ENCODE measurements at regions not wholly inside any gene's neighbourhood (a gene's known extent, or its start where the extent isn't known, plus 50 kb on each side); places are given as distances from the start of the nearest gene placed in this dataset.
"Not testable (repeated sequence)": the region's sequence is repeated elsewhere in the genome, so short reads cannot be mapped to it uniquely, and the experiment has no call there.

DNA sequence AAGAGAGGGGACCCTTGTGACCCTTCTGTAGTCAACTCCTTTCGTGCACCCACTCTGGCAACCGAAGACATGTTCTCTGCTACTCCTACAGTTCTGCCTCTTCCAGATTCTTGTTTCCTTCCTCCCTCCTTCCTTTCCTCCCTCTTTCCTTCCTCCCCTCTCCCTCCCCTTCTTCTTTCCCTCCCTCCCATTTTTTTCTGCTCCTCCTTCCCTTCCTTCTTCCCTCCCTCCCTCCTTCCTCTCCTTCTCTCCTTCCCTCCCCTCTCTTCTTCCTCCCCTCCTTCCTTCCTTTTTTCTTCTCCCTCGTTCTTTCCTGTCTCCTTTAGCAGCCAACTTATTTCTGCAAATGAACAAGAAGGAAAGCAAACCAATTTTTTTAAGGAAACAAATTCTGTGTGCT is 111.5 kb downstream of the NPTX2 start:
- DNase-seq: no peak

DNA sequence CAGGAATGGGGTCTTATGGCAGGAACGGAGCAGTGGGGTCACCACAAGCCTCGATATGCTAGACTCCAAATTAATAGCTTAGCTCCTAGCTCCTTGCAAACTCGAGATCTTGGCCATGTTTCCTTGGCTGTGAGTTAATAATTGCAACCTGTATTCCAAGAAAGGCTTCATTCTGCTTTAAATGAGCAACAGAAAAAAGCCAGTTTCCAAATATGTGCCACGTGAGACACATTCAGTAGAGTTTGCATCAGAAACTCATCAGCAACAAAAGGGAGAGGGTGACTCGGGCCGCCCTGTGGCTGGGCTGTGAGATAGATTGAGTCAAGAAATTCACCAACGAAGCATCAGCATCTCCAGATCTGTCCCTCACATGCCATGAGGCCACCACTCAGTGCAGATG is 112.0 kb downstream of the NPTX2 start:
- no peak for DNase-seq

DNA sequence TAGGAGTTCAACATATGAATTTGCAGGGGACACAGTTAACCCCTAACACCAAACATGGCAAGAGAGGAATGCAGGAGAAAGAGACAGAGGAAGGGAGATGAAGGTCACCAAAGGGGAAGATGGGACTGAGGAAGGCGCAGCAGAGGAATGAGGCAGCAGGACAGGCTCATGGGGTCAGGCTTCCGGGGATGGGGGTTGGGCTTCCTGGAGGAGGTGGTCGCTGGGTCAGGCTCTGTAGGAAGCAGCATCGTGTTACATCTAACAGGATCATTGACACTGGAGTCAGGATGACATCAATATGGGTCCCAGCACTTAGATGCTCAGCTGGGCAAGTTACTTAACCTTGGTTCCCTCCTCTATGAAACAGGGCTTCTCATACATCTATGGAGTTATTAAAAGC is 113.2 kb downstream of the NPTX2 start:
- no peak for DNase-seq

DNA sequence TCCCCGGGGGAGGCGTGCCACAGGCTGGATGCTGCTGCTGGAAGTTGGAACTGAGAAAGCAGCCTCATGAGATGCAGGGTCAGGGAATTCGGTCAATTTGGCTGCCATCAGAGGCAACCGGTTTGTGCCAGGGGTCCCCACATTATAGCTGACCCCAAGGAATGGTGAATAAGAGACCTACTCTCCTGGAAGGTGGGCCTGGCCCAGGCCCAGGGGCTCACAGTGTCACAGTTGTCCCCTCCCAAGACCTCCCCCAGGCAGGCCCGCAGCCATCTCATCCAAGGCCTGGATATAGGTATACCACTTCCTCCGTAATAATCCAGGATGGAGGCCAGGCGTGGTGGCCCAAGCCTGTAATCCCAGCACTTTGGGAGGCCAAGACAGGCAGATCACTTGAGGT is 114.6 kb downstream of the NPTX2 start:
- no peak for DNase-seq

DNA sequence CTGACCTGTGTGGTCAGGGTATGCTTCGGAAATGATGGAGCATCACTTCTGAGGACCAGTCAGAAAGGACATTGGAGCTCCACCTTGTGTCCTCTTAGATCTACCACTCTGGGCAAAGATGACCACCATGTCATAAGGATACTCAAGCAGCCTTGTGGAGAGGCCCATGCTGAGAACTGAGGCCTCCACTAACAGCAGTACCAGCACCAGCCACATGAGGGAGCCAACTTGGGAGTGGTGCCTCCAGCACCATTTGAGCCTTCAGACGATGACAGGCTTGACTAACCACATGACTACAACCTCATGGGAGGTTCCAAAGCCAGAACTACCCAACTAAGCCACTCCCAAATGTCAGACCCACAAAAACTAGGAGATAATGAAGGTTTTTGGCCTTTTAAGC is 116.0 kb downstream of the NPTX2 start:
- DNase-seq: no peak

DNA sequence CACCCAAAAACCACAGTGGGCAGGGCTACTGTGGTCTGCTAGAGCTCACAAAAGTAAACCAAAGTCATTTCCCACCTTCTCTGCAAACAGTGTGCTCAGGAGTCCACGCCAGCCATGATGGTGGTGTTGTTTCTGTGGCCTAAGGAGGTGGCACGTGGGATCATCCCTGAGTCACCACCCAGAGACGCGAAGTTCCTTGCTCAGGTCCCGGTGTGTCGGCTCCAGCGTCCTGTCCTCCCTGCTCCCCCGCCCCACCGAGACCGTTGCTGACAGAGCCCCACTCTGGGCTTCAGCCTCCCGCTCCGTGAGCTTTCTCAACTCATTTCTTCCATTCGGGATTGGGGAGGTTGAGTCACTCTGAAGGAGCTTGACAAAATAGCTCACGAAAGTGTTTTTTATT is 118.7 kb downstream of the NPTX2 start:
- DNase-seq: no peak

DNA sequence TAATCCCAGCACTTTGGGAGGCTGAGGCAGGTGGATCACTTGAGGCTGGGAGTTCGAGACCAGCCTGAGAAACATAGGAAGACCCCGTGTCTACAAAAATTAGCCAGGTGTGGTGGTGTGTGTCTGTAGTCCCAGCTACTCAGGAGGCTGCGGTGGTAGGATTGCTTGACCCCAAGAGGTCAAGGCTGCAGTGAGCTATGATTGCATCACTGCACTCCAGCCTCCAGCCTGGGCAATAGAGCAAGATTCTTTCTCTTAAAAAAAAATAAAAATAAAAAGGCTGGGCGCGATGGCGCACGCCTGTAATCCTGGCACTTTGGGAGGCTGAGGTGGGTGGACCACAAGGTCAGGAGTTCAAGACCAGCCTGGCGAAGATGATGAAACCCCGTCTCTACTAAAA is 119.4 kb downstream of the NPTX2 start:
- not testable (repeated sequence) for DNase-seq

DNA sequence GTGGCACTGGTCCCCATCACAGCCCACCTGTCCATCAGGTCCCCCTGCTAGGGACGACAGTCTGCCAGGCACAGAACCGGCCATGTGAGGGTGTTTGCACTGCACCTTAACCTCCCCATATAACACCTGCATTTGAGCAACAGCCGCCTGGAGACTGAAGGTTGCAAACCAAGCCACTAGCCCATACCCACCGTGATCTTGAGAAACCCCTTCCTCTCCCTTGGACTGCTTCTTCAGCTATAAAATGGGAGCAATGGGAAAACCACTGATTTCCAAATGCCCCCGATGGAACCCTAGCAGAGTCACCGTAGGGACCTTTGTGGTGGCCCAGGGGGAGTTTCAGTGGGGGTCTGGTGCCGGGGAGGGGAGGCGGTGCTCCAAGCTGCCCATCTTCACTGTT is 120.1 kb downstream of the NPTX2 start:
- no peak for DNase-seq

DNA sequence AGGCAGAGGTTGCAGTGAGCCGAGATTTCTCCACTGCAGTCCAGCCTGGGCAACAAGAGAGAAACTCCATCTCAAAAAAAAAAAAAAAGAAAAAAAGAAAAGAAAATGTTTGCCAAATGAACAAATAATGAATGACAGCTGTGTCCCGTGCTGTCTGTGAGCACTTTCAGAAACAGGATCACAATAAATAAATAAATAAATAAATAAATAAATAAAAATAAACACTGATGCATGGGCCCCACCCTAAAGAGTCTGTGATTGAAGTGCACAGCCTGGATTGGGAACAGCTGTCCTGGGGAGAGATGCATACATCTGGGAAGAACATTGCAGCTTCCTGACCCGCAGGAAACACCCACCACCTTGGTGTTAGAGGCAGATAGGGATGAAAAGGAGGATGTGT is 123.6 kb downstream of the NPTX2 start:
- DNase-seq: no peak

DNA sequence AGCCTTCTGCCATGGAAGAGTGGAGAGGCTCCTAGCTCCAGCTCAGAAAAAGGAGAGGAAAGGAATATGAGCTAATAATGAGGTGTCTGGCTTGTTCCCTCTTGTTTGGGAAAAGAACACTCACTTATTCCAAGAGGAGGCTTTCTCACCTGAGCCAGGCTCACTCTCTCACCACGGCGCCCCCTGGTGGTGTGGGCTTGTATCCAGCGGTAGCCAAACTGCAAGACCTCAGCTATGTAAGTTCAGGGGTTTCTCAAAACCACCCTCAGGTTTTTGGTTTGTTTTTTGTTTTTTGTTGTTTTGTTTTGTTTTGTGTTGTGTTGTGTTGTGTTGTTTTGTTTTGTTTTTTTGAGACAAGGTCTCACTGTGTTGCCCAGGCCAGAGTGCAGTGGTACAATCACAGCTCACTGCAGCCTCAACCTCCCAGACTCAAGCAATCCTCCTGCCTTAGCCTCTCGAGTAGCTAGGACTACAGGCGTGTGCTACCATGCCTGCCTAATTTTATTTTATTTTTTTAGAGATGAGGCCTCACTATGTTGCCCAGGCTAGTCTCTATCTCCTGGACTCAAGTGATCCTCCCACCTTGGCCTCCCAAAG is 124.0 kb downstream of the TMEM130 start:
- DNase-seq: no peak

DNA sequence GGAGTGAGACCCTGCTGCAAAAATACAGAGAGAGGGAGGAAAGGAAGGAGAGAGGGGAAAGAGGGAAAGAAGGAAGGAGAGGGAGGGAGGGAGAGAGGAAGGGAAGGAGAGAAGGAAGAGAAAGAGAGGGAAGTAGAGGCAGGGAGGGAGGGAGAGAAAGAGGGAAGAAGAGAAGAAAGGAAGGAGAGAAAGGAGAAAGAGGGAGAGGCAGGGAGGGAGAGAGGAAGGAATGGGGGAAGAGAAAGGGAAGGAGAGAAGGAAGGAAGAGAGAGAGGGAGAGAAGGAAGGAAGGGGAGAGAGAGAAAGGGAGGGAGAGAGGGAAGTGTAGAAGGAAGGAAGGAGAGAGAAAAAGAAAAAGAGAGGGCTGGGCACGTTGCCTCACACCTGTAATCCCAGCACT is 121.7 kb downstream of the TMEM130 start:
- DNase-seq: no peak

DNA sequence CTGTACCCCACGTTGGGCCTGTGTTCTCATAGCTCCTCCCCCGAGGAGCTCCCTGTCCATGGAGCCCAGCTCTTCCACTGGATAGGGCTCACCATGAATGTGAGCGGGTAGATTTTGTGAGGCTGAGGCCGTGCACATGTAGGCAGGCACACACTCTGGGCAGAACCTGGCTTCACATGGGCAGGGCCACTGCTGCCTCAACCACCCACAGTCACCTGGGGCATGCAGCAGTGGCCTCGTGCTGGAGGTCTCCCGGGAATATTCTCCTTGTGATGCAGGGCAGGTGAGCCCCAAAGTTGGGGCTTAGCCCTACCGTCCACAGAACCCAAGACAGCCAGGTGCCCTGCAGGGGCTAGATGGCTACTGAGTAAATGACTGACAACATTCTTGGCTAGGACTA is 116.6 kb downstream of the TMEM130 start:
- DNase-seq: no peak

DNA sequence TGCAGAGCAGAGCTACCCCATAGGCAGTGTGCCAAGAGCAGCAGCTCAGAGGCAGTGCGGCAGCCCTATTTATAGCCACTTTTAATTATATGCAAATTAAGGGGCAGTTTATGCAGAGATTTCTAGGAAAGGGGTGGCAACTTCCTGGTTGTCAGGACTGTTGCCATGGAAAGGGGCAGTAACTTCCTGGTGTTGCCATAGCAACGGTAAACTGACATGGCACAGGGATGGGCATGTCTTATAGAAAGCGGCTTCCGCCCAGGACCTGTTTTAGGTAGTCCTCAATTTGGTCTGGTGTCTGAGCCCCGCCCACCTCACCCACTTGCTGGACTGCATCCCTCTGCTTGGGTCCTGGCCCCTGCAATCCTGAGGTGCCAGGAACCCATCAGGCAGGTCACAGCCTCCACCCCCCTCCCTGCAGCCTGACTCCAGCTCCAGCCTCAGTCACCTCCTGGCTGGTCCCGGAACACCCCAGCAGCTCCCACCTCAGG is 115.8 kb downstream of the TMEM130 start:
- DNase-seq: no peak

DNA sequence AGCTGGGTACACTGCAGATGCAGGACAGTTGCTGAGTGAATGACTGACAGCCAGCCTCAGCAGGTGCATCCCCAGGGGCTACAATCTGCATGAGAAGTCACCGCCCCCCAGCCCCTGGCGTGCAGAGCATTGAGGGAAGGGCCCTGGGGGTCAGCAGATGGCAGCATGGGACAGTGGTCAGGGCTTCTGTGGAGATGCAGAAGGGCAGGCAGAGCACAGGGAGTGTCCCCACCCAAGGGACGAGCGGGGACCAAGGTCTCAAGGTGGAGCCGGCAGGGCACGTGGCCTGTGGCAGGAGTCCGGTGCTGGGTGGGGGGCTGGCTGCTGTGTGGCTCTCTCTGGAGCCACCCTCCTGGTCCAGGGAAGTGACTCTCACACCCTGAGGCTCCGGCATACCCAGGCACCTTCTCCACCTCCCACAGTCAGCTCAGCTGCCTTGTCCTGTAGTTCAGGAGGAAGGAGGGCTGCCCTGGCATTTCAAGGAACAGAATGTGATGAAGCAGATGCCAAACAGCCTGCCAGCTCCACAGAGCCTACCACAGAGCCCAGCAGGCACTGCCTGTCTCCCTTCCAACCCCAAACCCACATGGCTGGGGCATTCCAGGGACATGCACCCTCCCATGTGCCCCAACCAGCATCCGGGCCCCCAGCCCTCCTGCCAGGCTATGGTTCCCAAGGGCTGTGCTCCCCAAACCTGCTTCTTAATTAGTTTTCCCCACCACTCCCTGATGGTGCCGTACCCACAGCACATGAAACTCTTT is 114.5 kb downstream of the TMEM130 start:
- no peak for DNase-seq

DNA sequence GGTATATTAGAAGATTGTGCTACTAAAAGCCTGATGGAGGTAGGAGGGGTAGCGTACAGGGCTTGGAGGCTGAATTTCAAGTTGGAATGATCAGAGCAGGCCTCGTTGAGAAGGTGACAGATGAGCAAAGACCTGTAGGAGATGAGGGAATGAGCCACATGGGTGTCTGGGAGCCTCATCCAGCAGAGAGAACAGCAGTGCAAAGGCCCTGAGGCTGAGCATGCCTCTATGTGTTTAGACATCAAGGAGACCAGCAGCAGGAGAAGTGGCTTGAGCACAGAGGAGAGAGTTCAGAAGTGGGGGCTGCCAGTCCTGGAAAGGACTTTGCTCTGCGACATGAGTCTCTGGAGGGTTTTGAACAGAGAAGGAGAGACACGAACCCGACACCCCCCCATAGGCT is 111.7 kb downstream of the TMEM130 start:
- no peak for DNase-seq

DNA sequence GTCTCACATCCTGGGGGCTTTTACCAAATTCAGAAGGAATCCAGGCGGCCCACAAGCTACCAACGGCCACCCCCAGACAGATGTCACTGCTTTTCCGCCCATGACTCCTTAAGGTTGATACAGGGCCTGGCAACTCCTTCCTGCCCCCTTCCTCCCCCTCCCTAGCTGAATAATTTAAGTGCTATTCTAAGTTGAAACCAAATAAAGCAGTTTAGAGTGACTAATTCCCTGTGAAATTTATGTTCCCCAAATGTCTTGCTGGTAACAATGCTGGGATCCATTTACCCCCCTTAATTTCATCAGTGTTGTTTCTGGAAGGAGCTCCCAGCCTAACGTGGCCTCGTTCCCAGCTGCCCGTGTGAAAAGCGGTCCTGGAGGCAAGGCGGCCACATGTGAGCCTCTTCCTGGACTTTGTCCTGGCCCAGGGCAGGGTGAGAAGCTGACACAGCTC is 109.6 kb downstream of the TMEM130 start:
- no peak for DNase-seq

DNA sequence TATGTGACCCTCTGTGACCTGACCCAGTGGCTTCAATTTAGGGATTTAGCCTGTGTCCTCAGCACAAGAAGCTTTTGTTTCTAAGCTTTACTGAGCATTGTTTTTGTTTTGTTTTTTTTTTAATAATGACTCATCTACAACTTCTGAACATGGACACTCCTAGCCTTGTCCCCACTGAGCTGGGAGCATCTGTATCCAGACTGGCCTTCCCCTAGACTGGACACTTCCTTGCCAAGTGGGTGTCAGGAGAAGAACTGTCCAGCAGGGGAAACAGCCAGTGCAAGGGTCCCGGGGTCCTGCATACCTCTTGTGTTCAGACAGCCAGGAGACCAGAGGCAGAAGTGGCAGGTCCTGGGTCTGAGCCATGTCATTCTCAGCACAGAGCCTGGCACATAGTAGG is 108.6 kb downstream of the TMEM130 start:
- DNase-seq: no peak

DNA sequence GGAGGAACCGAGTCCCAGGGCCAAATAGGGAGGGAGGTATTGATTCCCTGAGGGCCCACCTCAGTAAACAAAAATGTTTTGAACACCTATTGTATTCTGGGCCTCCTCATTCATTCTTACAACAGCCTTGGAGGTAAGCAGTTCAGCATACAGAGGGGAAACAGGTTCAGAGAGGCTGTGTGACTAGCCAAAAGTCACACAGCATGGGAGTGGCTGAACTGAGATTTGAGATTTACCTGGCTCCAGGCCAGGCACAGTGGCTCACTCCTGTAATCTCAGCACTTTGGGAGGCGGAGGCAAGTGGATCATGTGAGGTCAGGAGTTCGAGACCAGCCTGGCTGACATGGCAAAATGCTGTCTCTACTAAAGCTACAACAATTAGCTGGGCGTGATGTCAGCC is 107.2 kb downstream of the TMEM130 start:
- DNase-seq: no peak

DNA sequence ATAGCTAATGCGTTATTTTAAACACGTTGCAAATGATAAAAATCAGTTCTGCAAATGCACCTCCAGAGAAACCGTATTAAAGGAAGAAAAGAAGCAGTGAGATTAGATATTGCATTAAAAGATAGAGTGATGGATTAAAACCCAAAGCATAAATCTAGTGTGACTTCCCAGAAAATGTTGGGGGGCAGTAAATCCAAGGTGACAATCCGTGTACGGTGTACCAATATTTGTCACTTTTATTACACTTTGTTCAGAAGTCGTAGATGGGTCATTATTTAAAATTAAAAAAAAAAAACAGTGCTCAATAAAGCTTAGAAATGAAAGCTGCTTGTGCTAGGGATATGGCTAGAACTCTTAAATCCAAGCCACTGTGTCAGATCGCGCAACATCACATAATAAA is 106.4 kb downstream of the TMEM130 start:
- DNase-seq: no peak

DNA sequence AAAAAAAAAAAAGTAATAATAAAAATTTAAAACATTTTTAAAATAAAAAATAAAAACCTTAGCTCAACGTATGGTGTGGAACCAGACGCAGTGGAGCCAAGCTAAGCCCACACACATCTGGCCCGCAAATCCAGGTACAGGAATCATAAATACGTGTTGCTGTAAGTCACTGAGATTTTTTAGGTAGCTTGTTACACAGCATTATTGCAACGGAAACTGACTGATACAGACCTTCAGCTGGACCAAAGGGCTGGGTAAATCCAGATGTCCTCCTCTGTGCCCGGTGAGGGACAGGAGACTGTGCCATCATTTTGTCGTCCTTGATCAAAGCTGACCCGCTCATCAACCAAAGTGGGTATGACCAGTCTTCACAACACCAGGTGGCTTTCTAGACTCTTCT is 104.9 kb downstream of the TMEM130 start:
- no peak for DNase-seq

DNA sequence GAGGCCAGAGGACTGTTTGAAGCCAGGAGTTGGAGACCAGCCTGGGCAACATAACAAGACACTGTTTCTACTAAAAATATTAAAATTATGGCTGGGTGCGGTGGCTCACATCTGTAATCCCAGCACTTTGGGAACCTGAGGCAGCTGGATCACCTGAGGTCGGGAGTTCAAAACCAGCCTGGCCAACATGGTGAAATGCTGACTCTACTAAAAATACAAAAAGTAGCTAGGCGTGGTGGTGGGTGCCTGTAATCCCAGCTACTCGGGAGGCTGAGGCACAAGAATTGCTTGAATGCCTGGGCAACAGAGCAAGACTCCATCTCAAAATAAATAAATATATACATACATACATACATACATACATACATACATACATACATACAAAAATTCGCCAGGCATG is 99.7 kb downstream of the TMEM130 start:
- not testable (repeated sequence) for DNase-seq

DNA sequence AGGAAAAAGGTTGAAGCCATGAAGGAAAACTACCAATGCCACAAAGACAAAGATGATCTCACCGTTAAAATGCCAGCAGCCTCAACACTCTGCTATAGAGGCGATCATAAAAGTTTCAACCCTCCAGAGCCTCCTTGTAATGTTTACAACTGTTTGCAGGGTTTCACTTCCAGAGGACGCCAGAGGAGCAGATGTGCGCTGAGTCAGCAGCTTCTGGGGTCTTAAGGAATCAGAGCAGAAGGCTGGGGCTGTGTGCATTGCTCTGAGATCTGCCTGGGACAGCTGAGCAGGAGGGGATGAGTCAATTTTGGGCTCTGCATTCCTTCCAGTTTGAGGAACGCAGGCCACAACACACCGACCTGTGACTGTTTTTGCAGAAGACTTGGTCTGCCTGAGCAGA is 98.3 kb downstream of the TMEM130 start:
- DNase-seq: peak; percentile 30

DNA sequence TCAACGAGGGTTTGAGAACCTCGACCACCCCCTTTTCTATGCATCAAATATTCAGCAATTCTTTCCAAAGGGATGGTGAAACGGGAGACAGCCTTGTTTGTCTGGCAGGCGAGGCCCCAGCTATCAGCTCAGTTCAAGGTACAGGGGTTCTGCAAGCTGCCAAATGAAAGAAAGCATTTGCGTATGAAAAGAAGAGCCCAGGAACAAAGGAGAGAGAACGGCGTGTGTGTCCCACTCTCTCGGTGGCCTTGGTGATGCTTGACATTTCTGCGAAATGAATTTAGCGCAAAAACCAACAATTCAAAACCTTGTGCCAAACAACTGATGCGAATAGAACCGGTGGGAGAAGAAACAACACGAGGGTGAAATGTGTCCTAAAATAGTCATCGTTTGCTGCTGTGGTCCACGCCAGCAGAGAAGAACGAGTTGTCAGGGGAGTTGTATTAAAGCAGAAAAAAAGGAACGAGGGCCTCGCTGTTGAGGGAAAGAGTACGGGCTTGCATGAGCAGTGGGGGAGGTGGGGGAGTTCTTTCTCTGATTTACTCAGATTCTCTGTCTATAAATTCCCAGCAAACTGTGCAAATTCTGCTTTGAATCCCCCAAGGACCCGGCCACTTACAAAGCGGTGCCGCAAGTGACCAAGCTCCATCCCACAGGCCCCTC is 97.7 kb downstream of the TMEM130 start:
- DNase-seq: no peak

DNA sequence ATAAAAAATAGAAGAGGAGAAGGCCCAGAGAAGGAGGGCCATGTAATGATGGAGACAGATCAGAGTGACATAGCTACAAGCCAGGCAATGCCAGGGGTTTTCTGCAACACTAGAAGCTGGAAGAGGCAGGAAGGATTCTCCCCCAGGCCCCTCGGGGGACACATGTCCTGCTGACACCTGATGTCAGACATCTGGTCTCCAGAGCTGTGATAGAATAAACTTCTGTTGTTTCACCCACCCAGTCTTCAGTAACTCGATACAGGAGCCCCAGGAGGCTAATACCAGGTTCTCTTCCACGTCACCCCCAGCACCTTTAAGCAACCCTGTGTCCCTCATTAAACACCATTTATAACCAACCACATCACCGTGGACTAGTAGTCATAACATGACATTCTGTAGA is 94.9 kb downstream of the TMEM130 start:
- DNase-seq: no peak
